Type B pancreatic cell (in vitro differentiated cells): ENCODE measurements at regions not wholly inside any gene's neighbourhood (a gene's known extent, or its start where the extent isn't known, plus 50 kb on each side); places are given as distances from the start of the nearest gene placed in this dataset.

Experiments
- DNase-seq: peaks from one replicate; pipeline ENCODE4 v3.0.0; 2021; ENCODE audit warnings: mixed read lengths; ENCODE audit not compliant: unreplicated experiment; ENCODE audit errors: extremely low spot score
- H3K27ac Mint-ChIP-seq: 2 replicates; pipeline ENCODE4 v1.8.0; 2021; ENCODE audit warnings: mild to moderate bottlenecking, mixed read lengths
- H3K27me3 Mint-ChIP-seq: 2 replicates; pipeline ENCODE4 v1.8.0; 2021; ENCODE audit warnings: mixed read lengths
- H3K36me3 Mint-ChIP-seq: 2 replicates; pipeline ENCODE4 v1.8.0; 2021; ENCODE audit warnings: mixed read lengths
- H3K4me1 Mint-ChIP-seq: one replicate; pipeline ENCODE4 v1.8.0; 2021; ENCODE audit warnings: mixed read lengths; ENCODE audit not compliant: unreplicated experiment
- H3K4me3 Mint-ChIP-seq: 2 replicates; pipeline ENCODE4 v1.8.0; 2021; ENCODE audit warnings: mild to moderate bottlenecking, mixed read lengths
- H3K9me3 Mint-ChIP-seq: 2 replicates; pipeline ENCODE4 v1.8.0; 2021; ENCODE audit warnings: mixed read lengths
- CTCF ChIP-seq: fragments of 200-600 bp; sonication (generic); conservative IDR thresholded peaks from 2 replicates; pipeline ENCODE4 v1.5.0; 2021; ENCODE audit warnings: antibody characterized with exemption, mild to moderate bottlenecking

- no peak for DNase-seq
- peaks cover 6% of the 10 kb centered on the region for H3K27me3 Mint-ChIP-seq
- no peaks in the 10 kb centered on the region for H3K36me3 Mint-ChIP-seq
- no peak overlapping the region for H3K4me3 Mint-ChIP-seq
- H3K27ac Mint-ChIP-seq = no peak overlapping the region
- peaks cover 32% of the 10 kb centered on the region for H3K4me1 Mint-ChIP-seq
- TF ChIP-seq CTCF = no peak
- no peaks in the 10 kb centered on the region for H3K9me3 Mint-ChIP-seq
Observed at GRCh38 chr5:168073991-168074800, 217.2 kb upstream of the WWC1 start.

GRCh38 chr5:168075387-168075786, 216.1 kb upstream of the WWC1 start:
- Mint-ChIP-seq H3K27ac (no peak overlapping the region), H3K4me1 (peaks cover 28% of the 10 kb centered on the region), H3K9me3 (no peaks in the 10 kb centered on the region), H3K27me3 (no peaks in the 10 kb centered on the region), H3K36me3 (no peaks in the 10 kb centered on the region), H3K4me3 (no peak overlapping the region)
- no peak for DNase-seq
- no peak for TF ChIP-seq CTCF

GRCh38 chr5:168076561-168076991, 214.9 kb upstream of the WWC1 start:
- Mint-ChIP-seq H3K36me3 (no peaks in the 10 kb centered on the region), H3K9me3 (no peaks in the 10 kb centered on the region), H3K4me1 (peaks cover 28% of the 10 kb centered on the region), H3K27ac (no peak overlapping the region), H3K4me3 (no peak overlapping the region), H3K27me3 (no peaks in the 10 kb centered on the region)
- DNase-seq = no peak
- TF ChIP-seq CTCF = peak; percentile 74

GRCh38 chr5:168085261-168086031, 206.0 kb upstream of the WWC1 start:
- peaks cover 4% of the 10 kb centered on the region for H3K36me3 Mint-ChIP-seq
- H3K4me3 Mint-ChIP-seq = no peak overlapping the region
- no peak for DNase-seq
- H3K27ac Mint-ChIP-seq = no peak overlapping the region
- H3K27me3 Mint-ChIP-seq = peaks cover 11% of the 10 kb centered on the region
- no peak for TF ChIP-seq CTCF
- H3K9me3 Mint-ChIP-seq = no peaks in the 10 kb centered on the region
- peaks cover 15% of the 10 kb centered on the region for H3K4me1 Mint-ChIP-seq

DNA sequence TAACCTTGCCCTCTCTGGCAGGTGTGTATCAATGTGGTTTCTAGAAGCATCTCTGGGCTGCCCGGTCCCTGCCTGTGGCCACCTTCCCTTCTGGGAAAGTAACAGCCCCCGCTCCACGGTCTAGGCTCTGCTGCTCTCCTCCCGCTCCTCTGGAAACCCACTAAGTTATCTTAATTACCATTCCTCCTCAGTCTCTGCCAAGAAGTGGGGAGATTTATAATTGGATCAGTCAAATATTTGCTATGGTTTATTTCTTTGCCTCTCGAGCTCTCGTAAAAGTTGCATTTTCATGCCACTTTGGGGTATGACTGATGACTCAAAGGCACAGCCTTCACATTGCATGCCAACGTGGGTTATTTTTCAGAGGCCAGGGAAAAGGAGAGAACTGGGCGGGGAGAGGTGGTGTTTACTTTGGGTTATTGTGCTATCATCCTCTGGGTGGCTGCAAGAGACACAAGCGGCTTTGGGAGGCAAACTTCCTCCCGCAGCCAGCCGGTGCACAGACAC, 205.3 kb upstream of the WWC1 start:
- DNase-seq = no peak
- Mint-ChIP-seq H3K4me3 (no peak overlapping the region), H3K9me3 (no peaks in the 10 kb centered on the region), H3K27me3 (peaks cover 11% of the 10 kb centered on the region), H3K4me1 (peaks cover 15% of the 10 kb centered on the region), H3K36me3 (peaks cover 4% of the 10 kb centered on the region), H3K27ac (no peak overlapping the region)
- no peak for TF ChIP-seq CTCF
